Activated CD4-positive, CD25-positive, alpha-beta regulatory T cell (primary cell): ENCODE measurements at regions not wholly inside any gene's neighbourhood (a gene's known extent, or its start where the extent isn't known, plus 50 kb on each side); places are given as distances from the start of the nearest gene placed in this dataset.

Experiments used
- DNase-seq, 4 experiments: peaks; one replicate each; lab custom pipeline; 2025; lab: John Stamatoyannopoulos, UW

GRCh38 chr13:85665286-85665685, 133.9 kb downstream of the SLITRK6 start:
- DNase-seq = no peak

GRCh38 chr13:85663856-85664255, 135.4 kb downstream of the SLITRK6 start:
- DNase-seq = no peak

- no peak for DNase-seq
Observed at GRCh38 chr13:85662186-85662585, 137.0 kb downstream of the SLITRK6 start.

- no peak for DNase-seq
Observed at GRCh38 chr13:85661675-85662074, 137.5 kb downstream of the SLITRK6 start.

GRCh38 chr13:85659493-85659892, 139.7 kb downstream of the SLITRK6 start:
- no peak for DNase-seq

GRCh38 chr13:85657942-85658341, 141.3 kb downstream of the SLITRK6 start:
- DNase-seq = no peak

- no peak for DNase-seq
Observed at GRCh38 chr13:85655040-85655439, 144.2 kb downstream of the SLITRK6 start.

- DNase-seq = no peak
Observed at GRCh38 chr13:85654227-85654626, 145.0 kb downstream of the SLITRK6 start.

GRCh38 chr13:85653681-85654080, 145.5 kb downstream of the SLITRK6 start:
- no peak for DNase-seq

- no peak for DNase-seq
Observed at GRCh38 chr13:85652491-85652890, 146.7 kb downstream of the SLITRK6 start.

- DNase-seq = no peak
Observed at GRCh38 chr13:85651440-85651839, 147.8 kb downstream of the SLITRK6 start.

- DNase-seq = no peak
Observed at GRCh38 chr13:85650613-85651012, 148.6 kb downstream of the SLITRK6 start.

GRCh38 chr13:85640727-85641126, 158.5 kb downstream of the SLITRK6 start:
- DNase-seq = no peak

- DNase-seq = no peak
Observed at GRCh38 chr13:85638815-85639393, 160.3 kb downstream of the SLITRK6 start.

- DNase-seq = no peak
Observed at GRCh38 chr13:85638265-85638664, 161.0 kb downstream of the SLITRK6 start.

- DNase-seq = no peak
Observed at GRCh38 chr13:85632526-85633195, 166.6 kb downstream of the SLITRK6 start.

- no peak for DNase-seq
Observed at GRCh38 chr13:85631801-85632200, 167.4 kb downstream of the SLITRK6 start.

- DNase-seq = no peak
Observed at GRCh38 chr13:85626603-85627002, 172.6 kb downstream of the SLITRK6 start.

- DNase-seq = no peak
Observed at GRCh38 chr13:85619321-85619720, 179.9 kb downstream of the SLITRK6 start.

- no peak for DNase-seq
Observed at GRCh38 chr13:85618521-85618920, 180.7 kb downstream of the SLITRK6 start.

- no peak for DNase-seq
Observed at GRCh38 chr13:85616275-85616674, 182.9 kb downstream of the SLITRK6 start.

GRCh38 chr13:85615031-85615430, 184.2 kb downstream of the SLITRK6 start:
- no peak for DNase-seq

GRCh38 chr13:85610024-85610423, 189.2 kb downstream of the SLITRK6 start:
- no peak for DNase-seq

- DNase-seq = no peak
Observed at GRCh38 chr13:85608255-85608829, 190.9 kb downstream of the SLITRK6 start.
